ENCODE measurements at regions not wholly inside any gene's neighbourhood (a gene's known extent, or its start where the extent isn't known, plus 50 kb on each side); places are given as distances from the start of the nearest gene placed in this dataset.

- Mint-ChIP-seq H3K27me3 (no peaks in the 10 kb centered on the region), H3K4me1 (no peaks in the 10 kb centered on the region), H3K27ac (peak overlapping the region in 1 of 6 donors; percentile 39), H3K4me3 (no peak overlapping the region), H3K36me3 (no peaks in the 10 kb centered on the region), H3K9me3 (peaks cover 0 to 7% (median 4%) of the 10 kb centered on the region in 7 donors)
- ATAC-seq (ENCODE audit: low read depth in 2 of 2) (no peak), DNase-seq (no peak)
These were observed 274.2 kb upstream of the ARRDC4 start for GRCh38 chr15:97686324-97686723.

- Mint-ChIP-seq H3K36me3 (no peaks in the 10 kb centered on the region), H3K27ac (no peak overlapping the region), H3K4me1 (no peaks in the 10 kb centered on the region), H3K4me3 (no peak overlapping the region), H3K9me3 (peaks cover 0 to 5% (median 2%) of the 10 kb centered on the region in 7 donors), H3K27me3 (no peaks in the 10 kb centered on the region)
- no peak for DNase-seq
- ATAC-seq (ENCODE audit: low read depth in 2 of 2) = no peak
These were observed 272.8 kb upstream of the ARRDC4 start for GRCh38 chr15:97687654-97688053.

GRCh38 chr15:97688177-97688576 is 272.3 kb upstream of the ARRDC4 start:
- no peak for DNase-seq
- H3K9me3 Mint-ChIP-seq = peaks cover 0 to 5% (median 2%) of the 10 kb centered on the region in 7 donors
- H3K27me3 Mint-ChIP-seq = no peaks in the 10 kb centered on the region
- no peaks in the 10 kb centered on the region for H3K36me3 Mint-ChIP-seq
- no peaks in the 10 kb centered on the region for H3K4me1 Mint-ChIP-seq
- ATAC-seq (ENCODE audit: low read depth in 2 of 2) = no peak
- no peak overlapping the region for H3K4me3 Mint-ChIP-seq
- H3K27ac Mint-ChIP-seq = no peak overlapping the region

GRCh38 chr15:97688886-97689285 is 271.6 kb upstream of the ARRDC4 start:
- Mint-ChIP-seq H3K27me3 (no peaks in the 10 kb centered on the region), H3K27ac (no peak overlapping the region), H3K4me3 (no peak overlapping the region), H3K4me1 (no peaks in the 10 kb centered on the region), H3K36me3 (no peaks in the 10 kb centered on the region), H3K9me3 (peaks cover 0 to 5% (median 2%) of the 10 kb centered on the region in 7 donors)
- ATAC-seq (ENCODE audit: low read depth in 2 of 2) (no peak), DNase-seq (no peak)

- Mint-ChIP-seq H3K36me3 (no peaks in the 10 kb centered on the region), H3K4me1 (no peaks in the 10 kb centered on the region), H3K27ac (no peak overlapping the region), H3K9me3 (peaks cover 0 to 5% (median 2%) of the 10 kb centered on the region in 7 donors), H3K27me3 (no peaks in the 10 kb centered on the region), H3K4me3 (no peak overlapping the region)
- ATAC-seq (ENCODE audit: low read depth in 2 of 2) = no peak
- no peak for DNase-seq
These were observed 269.4 kb upstream of the ARRDC4 start for GRCh38 chr15:97691078-97691477.

GRCh38 chr15:97691799-97692198 is 268.7 kb upstream of the ARRDC4 start:
- H3K4me3 Mint-ChIP-seq = peak overlapping the region in 1 of 8 donors; percentile 43
- peaks cover 0 to 5% (median 2%) of the 10 kb centered on the region in 7 donors for H3K9me3 Mint-ChIP-seq
- no peaks in the 10 kb centered on the region for H3K36me3 Mint-ChIP-seq
- DNase-seq (no peak), ATAC-seq (ENCODE audit: low read depth in 2 of 2) (no peak)
- H3K27me3 Mint-ChIP-seq = no peaks in the 10 kb centered on the region
- no peaks in the 10 kb centered on the region for H3K4me1 Mint-ChIP-seq
- H3K27ac Mint-ChIP-seq = no peak overlapping the region

- Mint-ChIP-seq H3K27me3 (no peaks in the 10 kb centered on the region), H3K4me3 (no peak overlapping the region), H3K4me1 (no peaks in the 10 kb centered on the region), H3K27ac (no peak overlapping the region), H3K36me3 (no peaks in the 10 kb centered on the region), H3K9me3 (peaks cover 0 to 10% (median 4%) of the 10 kb centered on the region in 7 donors)
- no peak for ATAC-seq (ENCODE audit: low read depth in 2 of 2)
- no peak for DNase-seq
These were observed 268.0 kb upstream of the ARRDC4 start for GRCh38 chr15:97692301-97693015.

- Mint-ChIP-seq H3K27ac (no peak overlapping the region), H3K9me3 (peaks cover 0 to 9% (median 1%) of the 10 kb centered on the region in 7 donors), H3K4me3 (no peak overlapping the region), H3K27me3 (no peaks in the 10 kb centered on the region), H3K36me3 (no peaks in the 10 kb centered on the region), H3K4me1 (no peaks in the 10 kb centered on the region)
- ATAC-seq (ENCODE audit: low read depth in 2 of 2) (no peak), DNase-seq (no peak)
These were observed 266.0 kb upstream of the ARRDC4 start for GRCh38 chr15:97694456-97694855.

GRCh38 chr15:97703400-97703799 is 257.1 kb upstream of the ARRDC4 start:
- H3K36me3 Mint-ChIP-seq = no peaks in the 10 kb centered on the region
- H3K27ac Mint-ChIP-seq = no peak overlapping the region
- ATAC-seq (ENCODE audit: low read depth in 2 of 2) (no peak), DNase-seq (no peak)
- H3K4me1 Mint-ChIP-seq = no peaks in the 10 kb centered on the region
- no peak overlapping the region for H3K4me3 Mint-ChIP-seq
- H3K9me3 Mint-ChIP-seq = peaks cover 0 to 13% (median 3%) of the 10 kb centered on the region in 7 donors
- H3K27me3 Mint-ChIP-seq = peaks cover 0 to 4% (median 0%) of the 10 kb centered on the region in 3 donors

- no peak for ATAC-seq (ENCODE audit: low read depth in 2 of 2)
- H3K36me3 Mint-ChIP-seq = no peaks in the 10 kb centered on the region
- no peak for DNase-seq
- H3K27ac Mint-ChIP-seq = peak overlapping the region in 1 of 6 donors; percentile 12
- H3K4me3 Mint-ChIP-seq = no peak overlapping the region
- peaks cover 0 to 4% (median 0%) of the 10 kb centered on the region in 3 donors for H3K27me3 Mint-ChIP-seq
- no peaks in the 10 kb centered on the region for H3K4me1 Mint-ChIP-seq
- peaks cover 0 to 13% (median 3%) of the 10 kb centered on the region in 7 donors for H3K9me3 Mint-ChIP-seq
These were observed 254.4 kb upstream of the ARRDC4 start for GRCh38 chr15:97706059-97706458.

GRCh38 chr15:97708252-97708651 is 252.3 kb upstream of the ARRDC4 start:
- Mint-ChIP-seq H3K36me3 (no peaks in the 10 kb centered on the region), H3K4me1 (no peaks in the 10 kb centered on the region), H3K27ac (no peak overlapping the region), H3K4me3 (no peak overlapping the region), H3K9me3 (peaks cover 0 to 14% (median 3%) of the 10 kb centered on the region in 7 donors), H3K27me3 (no peaks in the 10 kb centered on the region)
- DNase-seq (no peak), ATAC-seq (ENCODE audit: low read depth in 2 of 2) (no peak)

- DNase-seq (no peak), ATAC-seq (ENCODE audit: low read depth in 2 of 2) (no peak)
- Mint-ChIP-seq H3K36me3 (no peaks in the 10 kb centered on the region), H3K9me3 (peaks cover 0 to 4% (median 0%) of the 10 kb centered on the region in 7 donors), H3K27me3 (no peaks in the 10 kb centered on the region), H3K4me1 (no peaks in the 10 kb centered on the region), H3K4me3 (no peak overlapping the region), H3K27ac (no peak overlapping the region)
These were observed 248.0 kb upstream of the ARRDC4 start for GRCh38 chr15:97712530-97712929.

- H3K4me1 Mint-ChIP-seq = no peaks in the 10 kb centered on the region
- H3K27me3 Mint-ChIP-seq = no peaks in the 10 kb centered on the region
- DNase-seq (no peak), ATAC-seq (ENCODE audit: low read depth in 2 of 2) (no peak)
- H3K9me3 Mint-ChIP-seq = peaks cover 3 to 25% (median 10%) of the 10 kb centered on the region in 7 donors
- no peak overlapping the region for H3K4me3 Mint-ChIP-seq
- H3K36me3 Mint-ChIP-seq = no peaks in the 10 kb centered on the region
- no peak overlapping the region for H3K27ac Mint-ChIP-seq
These were observed 242.7 kb upstream of the ARRDC4 start for GRCh38 chr15:97717806-97718205.

GRCh38 chr15:97718509-97718908 is 242.0 kb upstream of the ARRDC4 start:
- Mint-ChIP-seq H3K36me3 (no peaks in the 10 kb centered on the region), H3K4me1 (no peaks in the 10 kb centered on the region), H3K27ac (no peak overlapping the region), H3K27me3 (no peaks in the 10 kb centered on the region), H3K4me3 (no peak overlapping the region), H3K9me3 (peaks cover 3 to 29% (median 10%) of the 10 kb centered on the region in 7 donors)
- ATAC-seq (ENCODE audit: low read depth in 2 of 2) (no peak), DNase-seq (no peak)

All from naive B cell (primary cell).